ENCODE measurements at regions not wholly inside any gene's neighbourhood (a gene's known extent, or its start where the extent isn't known, plus 50 kb on each side); places are given as distances from the start of the nearest gene placed in this dataset.

- H3K4me1 Mint-ChIP-seq (ENCODE audit: unreplicated experiment), result peaks cover 8% of the 10 kb centered on the region
- H3K27me3 Mint-ChIP-seq (ENCODE audit: unreplicated experiment), result no peaks in the 10 kb centered on the region
- TF ChIP-seq, protein P1, sequence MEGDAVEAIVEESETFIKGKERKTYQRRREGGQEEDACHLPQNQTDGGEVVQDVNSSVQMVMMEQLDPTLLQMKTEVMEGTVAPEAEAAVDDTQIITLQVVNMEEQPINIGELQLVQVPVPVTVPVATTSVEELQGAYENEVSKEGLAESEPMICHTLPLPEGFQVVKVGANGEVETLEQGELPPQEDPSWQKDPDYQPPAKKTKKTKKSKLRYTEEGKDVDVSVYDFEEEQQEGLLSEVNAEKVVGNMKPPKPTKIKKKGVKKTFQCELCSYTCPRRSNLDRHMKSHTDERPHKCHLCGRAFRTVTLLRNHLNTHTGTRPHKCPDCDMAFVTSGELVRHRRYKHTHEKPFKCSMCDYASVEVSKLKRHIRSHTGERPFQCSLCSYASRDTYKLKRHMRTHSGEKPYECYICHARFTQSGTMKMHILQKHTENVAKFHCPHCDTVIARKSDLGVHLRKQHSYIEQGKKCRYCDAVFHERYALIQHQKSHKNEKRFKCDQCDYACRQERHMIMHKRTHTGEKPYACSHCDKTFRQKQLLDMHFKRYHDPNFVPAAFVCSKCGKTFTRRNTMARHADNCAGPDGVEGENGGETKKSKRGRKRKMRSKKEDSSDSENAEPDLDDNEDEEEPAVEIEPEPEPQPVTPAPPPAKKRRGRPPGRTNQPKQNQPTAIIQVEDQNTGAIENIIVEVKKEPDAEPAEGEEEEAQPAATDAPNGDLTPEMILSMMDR (IDR thresholded peaks at IDR 0.05), result no peak
- H3K27ac Mint-ChIP-seq (ENCODE audit: unreplicated experiment), result no peak overlapping the region
- H3K36me3 Mint-ChIP-seq (ENCODE audit: unreplicated experiment), result no peaks in the 10 kb centered on the region
- DNase-seq (ENCODE audit: extremely low spot score, unreplicated experiment), result no peak
- no peak overlapping the region for H3K4me3 Mint-ChIP-seq (ENCODE audit: unreplicated experiment)
- H3K9me3 Mint-ChIP-seq (ENCODE audit: unreplicated experiment), result peaks cover 19% of the 10 kb centered on the region
Observed at GRCh38 chr4:180706766-180707165, 1536.4 kb upstream of the TENM3 start.

DNA sequence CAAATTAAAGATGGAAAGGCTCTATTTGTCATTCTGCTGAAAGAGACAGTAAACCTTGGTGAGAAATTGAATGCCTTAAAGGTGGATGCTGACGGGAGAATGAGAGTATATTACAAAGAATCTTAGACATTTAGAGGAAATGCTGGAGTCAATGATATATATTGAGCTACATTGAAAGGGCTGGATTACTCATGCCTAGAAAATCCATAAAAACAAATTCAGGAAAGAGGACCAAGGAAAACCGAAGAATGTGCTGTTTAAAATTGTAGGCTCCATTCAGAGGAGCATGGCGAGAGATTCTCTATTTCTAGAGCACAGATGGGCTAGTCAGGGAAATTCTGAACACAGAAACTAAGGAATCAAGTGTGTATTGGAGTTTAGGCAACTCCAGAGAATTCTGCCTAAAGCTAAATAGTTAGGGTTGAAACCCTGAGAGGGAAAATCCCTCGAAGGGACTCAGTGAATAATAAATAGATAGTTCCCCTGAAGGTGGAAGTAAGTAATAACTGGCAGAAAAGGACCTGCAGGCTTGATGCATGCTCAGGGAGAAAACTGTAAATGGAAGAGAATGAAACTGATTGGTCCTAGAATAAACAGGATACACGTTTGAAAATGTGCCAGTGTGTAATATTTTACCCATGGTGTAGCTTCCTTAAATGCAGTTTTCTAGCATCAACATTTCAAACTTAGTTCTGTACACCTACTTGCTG is 1532.4 kb upstream of the TENM3 start:
- H3K27me3 Mint-ChIP-seq (ENCODE audit: unreplicated experiment), result no peaks in the 10 kb centered on the region
- TF ChIP-seq, protein P1 (IDR thresholded peaks at IDR 0.05), result no peak
- H3K4me3 Mint-ChIP-seq (ENCODE audit: unreplicated experiment), result peak overlapping the region; percentile 2
- H3K9me3 Mint-ChIP-seq (ENCODE audit: unreplicated experiment), result peaks cover 17% of the 10 kb centered on the region
- no peak overlapping the region for H3K27ac Mint-ChIP-seq (ENCODE audit: unreplicated experiment)
- no peak for DNase-seq (ENCODE audit: extremely low spot score, unreplicated experiment)
- H3K4me1 Mint-ChIP-seq (ENCODE audit: unreplicated experiment), result peaks cover 8% of the 10 kb centered on the region
- H3K36me3 Mint-ChIP-seq (ENCODE audit: unreplicated experiment), result no peaks in the 10 kb centered on the region

DNA sequence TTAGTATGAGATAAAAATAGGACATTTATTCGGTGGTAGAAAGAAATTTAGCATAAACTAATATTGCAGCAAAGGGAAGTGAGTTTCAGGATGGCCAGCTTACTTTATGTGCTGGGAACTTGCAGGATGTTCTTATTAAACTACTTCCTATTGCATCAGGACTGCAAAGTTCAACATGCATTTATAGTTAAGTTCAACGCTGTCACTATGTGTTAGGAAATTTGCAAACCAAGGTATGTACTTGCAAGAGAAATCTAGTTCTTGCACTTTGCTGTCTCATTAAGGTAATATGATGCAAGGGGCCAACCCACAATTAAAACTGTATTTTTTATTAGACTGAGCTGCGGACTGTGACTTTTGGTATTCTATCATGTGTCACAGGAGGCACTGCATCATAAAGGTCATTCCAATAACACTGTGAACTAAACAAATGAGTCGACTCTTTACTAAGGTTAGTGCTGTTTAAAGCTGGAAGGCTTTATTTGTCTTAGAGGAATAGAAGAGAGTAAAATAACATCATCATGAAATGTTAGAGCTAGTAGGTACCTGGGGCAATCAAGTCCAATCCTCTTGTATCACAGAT is 1525.7 kb upstream of the TENM3 start:
- H3K36me3 Mint-ChIP-seq (ENCODE audit: unreplicated experiment), result no peaks in the 10 kb centered on the region
- H3K9me3 Mint-ChIP-seq (ENCODE audit: unreplicated experiment), result peaks cover 5% of the 10 kb centered on the region
- H3K4me1 Mint-ChIP-seq (ENCODE audit: unreplicated experiment), result no peaks in the 10 kb centered on the region
- H3K27me3 Mint-ChIP-seq (ENCODE audit: unreplicated experiment), result no peaks in the 10 kb centered on the region
- H3K4me3 Mint-ChIP-seq (ENCODE audit: unreplicated experiment), result no peak overlapping the region
- no peak overlapping the region for H3K27ac Mint-ChIP-seq (ENCODE audit: unreplicated experiment)
- no peak for DNase-seq (ENCODE audit: extremely low spot score, unreplicated experiment)
- TF ChIP-seq, protein P1 (IDR thresholded peaks at IDR 0.05), result no peak

- no peak for DNase-seq (ENCODE audit: extremely low spot score, unreplicated experiment)
- H3K27ac Mint-ChIP-seq (ENCODE audit: unreplicated experiment), result no peak overlapping the region
- peaks cover 5% of the 10 kb centered on the region for H3K9me3 Mint-ChIP-seq (ENCODE audit: unreplicated experiment)
- TF ChIP-seq, protein P1 (IDR thresholded peaks at IDR 0.05), result no peak
- no peaks in the 10 kb centered on the region for H3K4me1 Mint-ChIP-seq (ENCODE audit: unreplicated experiment)
- no peaks in the 10 kb centered on the region for H3K36me3 Mint-ChIP-seq (ENCODE audit: unreplicated experiment)
- no peaks in the 10 kb centered on the region for H3K27me3 Mint-ChIP-seq (ENCODE audit: unreplicated experiment)
- H3K4me3 Mint-ChIP-seq (ENCODE audit: unreplicated experiment), result no peak overlapping the region
Observed at GRCh38 chr4:180721356-180721755, 1521.8 kb upstream of the TENM3 start.

DNA sequence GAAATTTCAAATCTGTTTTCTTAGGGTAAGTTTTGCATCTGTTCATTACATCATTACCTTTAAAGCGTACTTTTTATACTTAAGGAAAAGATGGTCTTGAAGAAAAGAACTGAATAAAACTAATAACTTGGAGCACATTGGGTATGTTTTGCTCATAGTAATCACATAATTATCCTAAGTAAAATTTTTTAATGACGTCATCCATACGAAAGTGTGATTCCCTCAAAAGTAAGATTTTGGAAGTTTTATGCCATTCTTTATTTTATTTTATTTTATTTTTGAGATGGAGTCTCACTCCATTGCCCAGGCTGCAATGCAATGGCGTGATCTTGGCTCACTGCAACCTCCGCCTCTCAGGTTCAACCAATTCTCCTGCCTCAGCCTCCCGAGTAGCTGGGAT is 1516.6 kb upstream of the TENM3 start:
- Mint-ChIP-seq H3K9me3 (ENCODE audit: unreplicated experiment) (peaks cover 5% of the 10 kb centered on the region), H3K27me3 (ENCODE audit: unreplicated experiment) (no peaks in the 10 kb centered on the region), H3K36me3 (ENCODE audit: unreplicated experiment) (no peaks in the 10 kb centered on the region), H3K27ac (ENCODE audit: unreplicated experiment) (no peak overlapping the region), H3K4me1 (ENCODE audit: unreplicated experiment) (no peaks in the 10 kb centered on the region), H3K4me3 (ENCODE audit: unreplicated experiment) (no peak overlapping the region)
- DNase-seq (ENCODE audit: extremely low spot score, unreplicated experiment), result no peak
- TF ChIP-seq, protein P1 (IDR thresholded peaks at IDR 0.05), result no peak

Data from osteocyte (in vitro differentiated cells).